ENCODE measurements at regions not wholly inside any gene's neighbourhood (a gene's known extent, or its start where the extent isn't known, plus 50 kb on each side); places are given as distances from the start of the nearest gene placed in this dataset.
"Not testable (repeated sequence)": the region's sequence is repeated elsewhere in the genome, so short reads cannot be mapped to it uniquely, and the experiment has no call there.

GRCh38 chr14:57150449-57150848, 118.3 kb downstream of the EXOC5 start:
- no peak overlapping the region for H3K4me3 ChIP-seq (ENCODE audit: low read depth, low read length)

DNA sequence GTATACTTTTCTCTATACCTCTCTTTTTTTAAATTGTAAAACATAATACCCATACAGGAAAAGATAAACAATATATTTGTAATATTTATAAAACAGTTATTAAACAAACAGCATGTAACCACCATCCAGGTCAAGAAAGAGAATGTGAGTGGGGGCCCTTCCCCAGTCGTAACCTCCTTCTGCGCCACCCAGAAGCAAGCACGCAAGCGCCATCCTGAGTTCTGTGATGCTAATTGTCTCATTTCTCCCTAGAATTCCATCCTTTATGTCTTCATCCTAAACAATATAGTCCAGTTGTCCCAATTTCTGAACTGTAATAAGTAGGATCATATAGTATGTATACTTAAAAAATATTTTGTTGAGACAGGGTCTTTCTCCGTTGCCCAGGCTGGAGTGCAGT, 129.5 kb downstream of the EXOC5 start:
- H3K4me3 ChIP-seq (ENCODE audit: low read depth, low read length) = no peak overlapping the region
- TF ChIP-seq, protein P1, sequence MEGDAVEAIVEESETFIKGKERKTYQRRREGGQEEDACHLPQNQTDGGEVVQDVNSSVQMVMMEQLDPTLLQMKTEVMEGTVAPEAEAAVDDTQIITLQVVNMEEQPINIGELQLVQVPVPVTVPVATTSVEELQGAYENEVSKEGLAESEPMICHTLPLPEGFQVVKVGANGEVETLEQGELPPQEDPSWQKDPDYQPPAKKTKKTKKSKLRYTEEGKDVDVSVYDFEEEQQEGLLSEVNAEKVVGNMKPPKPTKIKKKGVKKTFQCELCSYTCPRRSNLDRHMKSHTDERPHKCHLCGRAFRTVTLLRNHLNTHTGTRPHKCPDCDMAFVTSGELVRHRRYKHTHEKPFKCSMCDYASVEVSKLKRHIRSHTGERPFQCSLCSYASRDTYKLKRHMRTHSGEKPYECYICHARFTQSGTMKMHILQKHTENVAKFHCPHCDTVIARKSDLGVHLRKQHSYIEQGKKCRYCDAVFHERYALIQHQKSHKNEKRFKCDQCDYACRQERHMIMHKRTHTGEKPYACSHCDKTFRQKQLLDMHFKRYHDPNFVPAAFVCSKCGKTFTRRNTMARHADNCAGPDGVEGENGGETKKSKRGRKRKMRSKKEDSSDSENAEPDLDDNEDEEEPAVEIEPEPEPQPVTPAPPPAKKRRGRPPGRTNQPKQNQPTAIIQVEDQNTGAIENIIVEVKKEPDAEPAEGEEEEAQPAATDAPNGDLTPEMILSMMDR (IDR thresholded peaks at IDR 0.05; ENCODE audit: insufficient read depth, low read depth, low read length, missing control alignments) = no peak
- DNase-seq (ENCODE audit: low read depth) = no peak

More at GRCh38 chr14:57150449-57150848, 118.3 kb downstream of the EXOC5 start:
- no peak for DNase-seq (ENCODE audit: low read depth)
- TF ChIP-seq, protein P1 (IDR thresholded peaks at IDR 0.05; ENCODE audit: insufficient read depth, low read depth, low read length, missing control alignments) = no peak

DNA sequence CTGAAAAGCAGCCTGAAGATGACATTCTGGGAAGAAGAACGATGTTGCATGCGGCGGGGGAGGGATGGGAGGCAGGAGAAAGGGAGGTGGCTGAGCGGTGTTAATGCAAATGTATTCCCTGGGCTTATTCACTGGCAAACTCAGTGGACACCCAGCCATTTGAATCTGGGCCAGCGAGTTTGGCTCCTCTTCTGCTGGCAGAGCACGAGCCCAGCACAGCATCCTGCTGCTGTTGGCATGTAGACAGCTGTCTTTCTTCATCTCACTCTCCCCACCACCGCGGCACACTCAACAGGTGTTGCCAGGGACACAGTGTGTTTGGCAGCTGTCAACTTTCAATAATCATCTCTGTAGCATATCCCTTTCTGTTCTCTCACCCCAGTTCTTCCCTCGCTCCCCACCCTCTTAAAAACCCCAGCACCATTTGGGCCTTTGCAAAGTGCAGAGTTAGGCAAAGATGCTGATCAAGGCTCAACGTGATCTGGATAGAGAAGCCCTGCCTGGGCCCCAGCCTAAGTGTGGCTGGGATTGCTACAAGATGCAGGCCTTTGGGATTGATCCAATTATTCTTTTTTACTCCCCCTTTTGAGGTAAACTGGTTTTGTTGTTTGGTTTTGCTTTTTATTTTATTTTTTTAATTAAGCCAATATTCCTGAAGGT, 131.9 kb downstream of the EXOC5 start:
- H3K4me3 ChIP-seq (ENCODE audit: low read depth, low read length) = no peak overlapping the region
- peak; percentile 1 for DNase-seq (ENCODE audit: low read depth)
- TF ChIP-seq, protein P1 (IDR thresholded peaks at IDR 0.05; ENCODE audit: insufficient read depth, low read depth, low read length, missing control alignments) = no peak

DNA sequence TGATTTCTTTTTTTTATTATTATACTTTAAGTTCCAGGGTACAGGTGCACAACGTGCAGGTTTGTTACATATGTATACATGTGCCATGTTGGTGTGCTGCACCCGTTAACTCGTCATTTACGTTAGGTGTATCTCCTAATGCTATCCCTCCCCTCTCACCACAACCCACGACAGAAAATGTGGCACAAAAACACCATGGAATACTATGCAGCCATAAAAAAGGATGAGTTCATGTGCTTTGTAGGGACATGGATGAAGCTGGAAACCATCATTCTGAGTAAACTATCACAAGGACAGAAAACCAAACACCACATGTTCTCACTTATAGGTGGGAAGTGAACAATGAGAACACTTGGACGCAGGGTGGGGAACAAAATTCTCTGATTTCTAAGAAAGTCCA, 140.9 kb downstream of the EXOC5 start:
- not testable (repeated sequence) for H3K4me3 ChIP-seq (ENCODE audit: low read depth, low read length); DNase-seq (ENCODE audit: low read depth)

DNA sequence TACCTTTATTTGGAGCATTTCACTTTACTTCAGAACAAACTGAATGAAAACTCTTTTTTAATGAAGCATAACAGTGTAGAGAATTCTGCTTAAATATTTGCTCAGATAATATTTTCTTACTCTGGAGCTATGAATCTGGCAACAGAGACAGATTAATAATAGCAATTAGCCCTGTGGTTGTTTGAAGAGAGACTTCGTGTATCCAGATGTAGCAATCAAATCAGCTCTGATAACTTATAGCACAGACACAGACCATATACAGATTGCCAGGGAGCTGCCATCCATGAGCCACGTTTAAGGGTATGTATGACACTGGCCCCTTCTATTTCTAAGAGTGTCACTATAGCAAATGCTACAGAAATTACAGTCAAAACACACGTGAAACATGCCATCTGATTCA, 146.6 kb downstream of the EXOC5 start:
- H3K4me3 ChIP-seq (ENCODE audit: low read depth, low read length) = no peak overlapping the region
- TF ChIP-seq, protein P1 (IDR thresholded peaks at IDR 0.05; ENCODE audit: insufficient read depth, low read depth, low read length, missing control alignments) = no peak
- no peak for DNase-seq (ENCODE audit: low read depth)

DNA sequence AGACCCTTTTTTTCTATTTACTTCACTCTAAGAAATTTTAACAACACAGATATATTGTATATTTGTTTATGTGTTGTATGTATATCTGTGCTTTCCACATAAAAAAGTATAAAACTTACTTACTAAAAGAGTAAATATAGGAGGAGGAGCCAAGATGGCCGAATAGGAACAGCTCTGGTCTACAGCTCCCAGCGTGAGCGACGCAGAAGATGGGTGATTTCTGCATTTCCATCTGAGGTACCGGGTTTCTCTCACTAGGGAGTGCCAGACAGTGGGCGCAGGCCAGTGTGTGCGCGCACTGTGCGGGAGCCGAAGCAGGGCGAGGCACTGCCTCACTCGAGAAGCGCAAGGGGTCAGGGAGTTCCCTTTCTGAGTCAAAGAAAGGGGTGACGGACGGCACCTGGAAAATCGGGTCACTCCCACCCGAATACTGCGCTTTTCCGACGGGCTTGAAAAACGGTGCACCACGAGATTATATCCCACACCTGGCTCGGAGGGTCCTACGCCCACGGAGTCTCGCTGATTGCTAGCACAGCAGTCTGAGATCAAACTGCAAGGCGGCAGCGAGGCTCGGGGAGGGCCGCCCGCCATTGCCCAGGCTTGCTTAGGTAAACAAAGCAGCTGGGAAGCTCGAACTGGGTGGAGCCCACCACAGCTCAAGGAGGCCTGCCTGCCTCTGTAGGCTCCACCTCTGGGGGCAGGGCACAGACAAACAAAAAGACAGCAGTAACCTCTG, 156.5 kb downstream of the EXOC5 start:
- not testable (repeated sequence) for DNase-seq (ENCODE audit: low read depth); H3K4me3 ChIP-seq (ENCODE audit: low read depth, low read length)

- H3K4me3 ChIP-seq (ENCODE audit: low read depth, low read length); DNase-seq (ENCODE audit: low read depth): not testable (repeated sequence)
Observed at GRCh38 chr14:57110411-57110810, 158.3 kb downstream of the EXOC5 start.

DNA sequence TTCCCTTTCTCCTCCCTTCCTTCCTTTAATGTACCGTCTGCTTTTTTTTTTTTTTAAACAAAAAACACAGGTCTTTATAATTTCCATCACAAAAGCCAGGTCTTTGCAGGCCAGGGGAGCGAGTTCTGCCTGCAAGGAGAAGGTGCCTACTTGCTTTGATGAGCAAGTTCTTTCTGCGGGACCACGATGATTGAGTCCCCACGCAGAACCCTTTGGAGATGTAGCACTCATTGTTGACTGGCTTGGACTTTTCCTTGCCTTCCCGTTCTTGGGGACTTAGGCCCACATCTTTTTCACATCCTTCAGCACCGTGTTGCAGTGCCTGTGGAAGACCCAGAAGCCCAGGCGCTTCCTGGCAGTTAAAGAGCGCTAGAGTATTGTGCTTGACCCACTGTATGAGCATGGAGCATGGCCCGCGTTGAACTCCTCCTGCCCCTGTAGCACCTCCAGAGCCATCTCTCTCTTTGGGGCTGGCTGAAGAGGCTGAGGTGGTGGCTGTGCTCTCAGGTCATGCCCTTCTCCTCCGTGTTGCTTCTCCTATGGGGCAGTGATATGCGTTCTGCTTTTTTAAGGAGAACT, 177.6 kb downstream of the EXOC5 start:
- DNase-seq (ENCODE audit: low read depth) = no peak
- TF ChIP-seq, protein P1 (IDR thresholded peaks at IDR 0.05; ENCODE audit: insufficient read depth, low read depth, low read length, missing control alignments) = no peak
- H3K4me3 ChIP-seq (ENCODE audit: low read depth, low read length) = no peak overlapping the region
